SK-N-SH (cell line): ENCODE measurements at regions not wholly inside any gene's neighbourhood (a gene's known extent, or its start where the extent isn't known, plus 50 kb on each side); places are given as distances from the start of the nearest gene placed in this dataset.

ENCODE experiments used
- CTCF ChIA-PET: fragments of 300-600, 350-600 bp; formaldehyde crosslinking; extraction: SDS; loops from one replicate; lab custom pipeline; 2021; lab: Yijun Ruan, JAX
- POLR2A ChIA-PET: fragments of 350-600 bp; sonication (Branson Sonifier 250); formaldehyde crosslinking; extraction: SDS; loops from one replicate; lab custom pipeline; 2020; ENCODE audit warnings: antibody characterized with exemption, inconsistent platforms; lab: Yijun Ruan, JAX
- DNase-seq: peaks from one replicate; pipeline ENCODE4 v3.0.0; 2012
- H2AFZ ChIP-seq: fragments of 200-600 bp; sonication (generic); 2 replicates; pipeline ENCODE4 v1.8.1; 2016; ENCODE audit warnings: antibody characterized with exemption, mild to moderate bottlenecking, low read depth
- H3F3A ChIP-seq: fragments of 200-600 bp; sonication (generic); replicated peaks from 2 replicates; pipeline ENCODE3; 2016; ENCODE audit warnings: antibody characterized with exemption, mild to moderate bottlenecking; ENCODE audit not compliant: insufficient read depth
- H3K27ac ChIP-seq, 2 experiments: fragments of 200-500 bp in 1 of 2; fragments of 200-600 bp in 1 of 2; sonication (Bioruptor generic) in 1 of 2; sonication (generic), shearing (Covaris generic) in 1 of 2; 2 replicates each; pipeline versions ENCODE4 v1.5.1 to v1.6.1; 2014 to 2016; ENCODE audit warnings: low read depth in 2 of 2, inconsistent platforms in 1 of 2, low read length in 1 of 2, mild to moderate bottlenecking in 1 of 2, mixed read lengths in 1 of 2
- H3K27me3 ChIP-seq: fragments of 200-600 bp; sonication (generic), shearing (Covaris generic); 2 replicates; pipeline ENCODE4 v1.6.1; 2016; ENCODE audit warnings: mixed run types; ENCODE audit not compliant: insufficient read depth
- H3K36me3 ChIP-seq, 2 experiments: fragments of 200-500 bp in 1 of 2; fragments of 200-600 bp in 1 of 2; sonication (Bioruptor generic) in 1 of 2; sonication (generic) in 1 of 2; replicated peaks in 1 of 2; 2 replicates each; pipeline versions ENCODE3 to v1.5.1; 2014 to 2016; ENCODE audit warnings: low read length in 1 of 2, mild to moderate bottlenecking in 1 of 2; ENCODE audit not compliant: insufficient read depth in 2 of 2, control insufficient read depth in 1 of 2
- H3K4me1 ChIP-seq, 2 experiments: fragments of 200-500 bp in 1 of 2; fragments of 200-600 bp in 1 of 2; sonication (Bioruptor generic) in 1 of 2; sonication (generic), shearing (Covaris generic) in 1 of 2; 2 replicates each; pipeline versions ENCODE4 v1.5.1 to v1.6.1; 2014 to 2016; ENCODE audit warnings: low read depth in 1 of 2, low read length in 1 of 2, mixed run types in 1 of 2; ENCODE audit not compliant: insufficient read depth in 2 of 2, control insufficient read depth in 1 of 2
- H3K4me2 ChIP-seq: fragments of 200-600 bp; sonication (generic), shearing (Covaris generic); 2 replicates; pipeline ENCODE4 v1.6.1; 2017; ENCODE audit warnings: mixed run types
- H3K4me3 ChIP-seq, 2 experiments: fragments of 200-500 bp in 1 of 2; fragments of 200-600 bp in 1 of 2; sonication (Bioruptor generic) in 1 of 2; sonication (generic), shearing (Covaris generic) in 1 of 2; 2 replicates each; pipeline versions ENCODE4 v1.5.1 to v1.8.1; 2014 to 2016; ENCODE audit warnings: low read depth in 2 of 2, inconsistent platforms in 1 of 2, low read length in 1 of 2, mild to moderate bottlenecking in 1 of 2, mixed read lengths in 1 of 2, moderate library complexity in 1 of 2
- H3K79me2 ChIP-seq: fragments of 200-600 bp; sonication (generic); 2 replicates; pipeline ENCODE4 v1.8.1; 2017; ENCODE audit warnings: mild to moderate bottlenecking; ENCODE audit not compliant: insufficient read depth
- H3K9ac ChIP-seq: fragments of 200-600 bp; sonication (generic); 2 replicates; pipeline ENCODE4 v1.6.1; 2017; ENCODE audit warnings: mixed run types
- H3K9me2 ChIP-seq: fragments of 200-600 bp; sonication (generic); 2 replicates; pipeline ENCODE4 v1.6.1; 2017; ENCODE audit warnings: mixed run types
- H3K9me3 ChIP-seq: fragments of 200-600 bp; sonication (generic); 2 replicates; pipeline ENCODE4 v1.6.1; 2017; ENCODE audit warnings: mixed run types, mild to moderate bottlenecking, moderate library complexity
- H4K20me1 ChIP-seq: fragments of 200-600 bp; sonication (generic); 2 replicates; pipeline ENCODE4 v1.6.1; 2017; ENCODE audit warnings: mild to moderate bottlenecking, mixed run types; ENCODE audit not compliant: insufficient read depth
- EZH2phosphoT487 ChIP-seq: fragments of 200-600 bp; sonication (generic); IDR thresholded peaks from 2 replicates; pipeline ENCODE4 v1.6.1; 2017; ENCODE audit warnings: low read depth, mixed run types, mild to moderate bottlenecking, antibody characterized with exemption, moderate library complexity, borderline replicate concordance
- FOSL2 ChIP-seq: IDR thresholded peaks from 2 replicates; pipeline ENCODE4 v1.4.0; 2012; ENCODE audit warnings: low read depth, mild to moderate bottlenecking, moderate library complexity, borderline replicate concordance
- NRF1 ChIP-seq: IDR thresholded peaks from 2 replicates; pipeline ENCODE4 v1.6.1; 2012; ENCODE audit warnings: low read depth, mild to moderate bottlenecking, low read length
- WGBS: methylation state at CpG from one replicate; pipeline ENCODE4 v1.1.6; 2017; ENCODE audit warnings: low lambda C conversion rate; 5-methylcytosine and 5-hydroxymethylcytosine counted together
- TF ChIP-seq, protein P1 (sequence below): fragments of 150-350 bp; IDR thresholded peaks from 2 replicates; pipeline ENCODE4 v1.6.1; 2017; ENCODE audit warnings: antibody characterized with exemption, low read length, low read depth, borderline replicate concordance

DNA sequence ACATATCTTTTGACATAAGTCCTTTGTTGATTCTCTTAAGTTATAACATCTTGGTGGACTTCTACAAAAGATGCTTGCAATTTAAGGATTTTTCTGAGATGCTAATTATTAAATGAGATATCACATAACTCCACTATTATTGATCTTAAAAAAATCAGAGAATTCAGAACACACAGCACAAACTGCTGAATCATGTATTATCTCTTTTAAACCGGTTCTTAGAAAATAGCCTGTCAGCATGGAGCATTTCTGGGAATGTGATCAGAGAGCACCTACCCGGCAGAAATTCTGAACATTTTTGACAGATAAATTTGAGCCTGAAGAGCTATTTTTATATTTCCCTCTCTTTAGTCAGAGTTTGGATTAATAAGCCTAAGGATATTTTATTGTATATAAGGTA is 50.2 kb upstream of the PCLO start:
- Histone ChIP-seq H3K36me3 (no peaks in the 10 kb centered on the region), H4K20me1 (no peaks in the 10 kb centered on the region), H3K27ac (no peak overlapping the region), H3K79me2 (no peaks in the 10 kb centered on the region), H3K27me3 (no peaks in the 10 kb centered on the region), H3F3A (no peaks in the 10 kb centered on the region), H3K4me3 (no peak overlapping the region), H3K4me2 (no peak overlapping the region), H3K9ac (no peak overlapping the region), H3K4me1 (no peaks in the 10 kb centered on the region), H2AFZ (no peak overlapping the region), H3K9me2 (0 out of 2 replicates have a peak, but pooled peaks cover 3% of the 10 kb centered on the region), H3K9me3 (no peaks in the 10 kb centered on the region)
- POLR2A ChIA-PET = no interaction called here
- no peak for DNase-seq
- TF ChIP-seq FOSL2 (no peak), NRF1 (no peak), EZH2phosphoT487 (no peak)
- TF ChIP-seq, protein P1, sequence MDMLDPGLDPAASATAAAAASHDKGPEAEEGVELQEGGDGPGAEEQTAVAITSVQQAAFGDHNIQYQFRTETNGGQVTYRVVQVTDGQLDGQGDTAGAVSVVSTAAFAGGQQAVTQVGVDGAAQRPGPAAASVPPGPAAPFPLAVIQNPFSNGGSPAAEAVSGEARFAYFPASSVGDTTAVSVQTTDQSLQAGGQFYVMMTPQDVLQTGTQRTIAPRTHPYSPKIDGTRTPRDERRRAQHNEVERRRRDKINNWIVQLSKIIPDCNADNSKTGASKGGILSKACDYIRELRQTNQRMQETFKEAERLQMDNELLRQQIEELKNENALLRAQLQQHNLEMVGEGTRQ = no peak
- 83% methylated on average over 2 of the region's 2 CpGs for WGBS
- CTCF ChIA-PET = interaction anchor here (0.9 kb wide), 1 partner anchor 136 kb away, joined by 3 read pairs; no protein-coding TSS in a partner anchor
